M059J (cell line): ENCODE measurements at regions not wholly inside any gene's neighbourhood (a gene's known extent, or its start where the extent isn't known, plus 50 kb on each side); places are given as distances from the start of the nearest gene placed in this dataset.
"Not testable (repeated sequence)": the region's sequence is repeated elsewhere in the genome, so short reads cannot be mapped to it uniquely, and the experiment has no call there.

Experiments used
- DNase-seq: peaks from one replicate; pipeline ENCODE4 v3.0.0-alpha.2; 2012; ENCODE audit warnings: low read depth

GRCh38 chr2:20949256-20949655 is 94.6 kb downstream of the APOB start:
- DNase-seq = no peak

GRCh38 chr2:20946468-20946867 is 97.4 kb downstream of the APOB start:
- no peak for DNase-seq

- not testable (repeated sequence) for DNase-seq
Measured at GRCh38 chr2:20943721-20944120, 100.2 kb downstream of the APOB start.

DNA sequence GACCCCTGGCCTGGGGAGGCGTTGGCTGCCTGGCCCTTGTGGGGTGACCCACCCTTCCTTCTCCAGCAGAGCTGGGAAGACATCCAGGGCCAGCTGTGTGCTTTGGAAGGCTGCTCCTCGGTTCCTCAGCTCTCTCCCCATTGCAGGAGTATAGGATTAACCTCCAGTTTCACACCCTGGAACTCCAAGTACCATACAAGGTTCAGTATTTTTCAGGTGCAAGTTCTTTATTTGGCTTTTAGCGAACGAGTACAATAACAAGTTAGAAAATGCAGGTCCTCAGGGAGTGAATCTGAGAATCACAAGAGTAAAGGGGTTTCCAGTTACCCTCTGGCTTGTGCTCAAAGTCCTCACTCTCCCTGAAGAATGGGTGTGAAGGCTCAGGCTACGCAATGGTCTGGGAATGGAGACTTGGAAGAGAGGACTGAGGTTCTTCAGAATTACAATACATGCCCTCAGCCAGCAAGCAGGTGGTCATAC is 101.2 kb downstream of the APOB start:
- no peak for DNase-seq

GRCh38 chr2:20940856-20941255 is 103.0 kb downstream of the APOB start:
- DNase-seq = no peak

DNA sequence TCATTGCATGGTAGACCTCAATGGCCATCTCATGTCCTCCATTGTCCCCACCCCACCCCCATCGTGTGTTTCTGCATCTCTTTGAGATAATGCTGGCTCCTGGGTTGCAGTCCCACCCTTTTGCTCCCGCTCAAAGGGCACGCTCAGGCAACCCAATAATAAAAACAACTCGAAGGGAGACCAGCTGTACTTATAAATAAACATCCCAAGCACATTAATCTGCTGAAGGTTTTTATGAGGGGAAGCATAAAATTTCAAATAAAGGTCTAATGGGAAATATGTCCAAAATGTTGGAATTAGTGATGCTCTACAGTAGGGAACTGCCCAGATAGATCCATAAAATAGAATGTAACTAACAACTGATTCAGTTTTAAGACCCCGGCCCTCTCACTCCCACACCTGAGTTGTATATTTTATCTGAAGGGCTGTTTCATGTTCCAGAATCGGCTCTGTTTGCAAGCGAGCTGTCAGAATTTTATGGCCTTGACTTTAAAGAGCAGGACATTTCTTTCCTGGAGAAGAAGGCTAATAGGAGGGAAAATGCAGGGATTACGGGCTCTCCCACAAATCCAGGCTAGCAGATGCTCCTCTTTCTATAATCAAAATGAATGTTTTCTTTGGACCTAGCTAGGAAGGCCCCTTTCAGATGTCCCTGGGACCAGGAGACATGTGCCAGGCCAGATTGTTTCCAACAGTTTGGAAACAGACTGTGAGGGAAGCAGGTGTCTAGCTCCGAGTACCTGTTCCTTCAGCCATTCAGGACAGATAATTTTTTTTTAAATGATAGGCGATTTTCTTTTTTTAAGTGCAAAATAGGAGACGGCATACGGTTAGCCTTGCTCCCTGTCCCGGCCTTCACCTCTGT is 103.7 kb downstream of the APOB start:
- DNase-seq = no peak

- DNase-seq = no peak
Measured at GRCh38 chr2:20937353-20937752, 106.5 kb downstream of the APOB start.

DNA sequence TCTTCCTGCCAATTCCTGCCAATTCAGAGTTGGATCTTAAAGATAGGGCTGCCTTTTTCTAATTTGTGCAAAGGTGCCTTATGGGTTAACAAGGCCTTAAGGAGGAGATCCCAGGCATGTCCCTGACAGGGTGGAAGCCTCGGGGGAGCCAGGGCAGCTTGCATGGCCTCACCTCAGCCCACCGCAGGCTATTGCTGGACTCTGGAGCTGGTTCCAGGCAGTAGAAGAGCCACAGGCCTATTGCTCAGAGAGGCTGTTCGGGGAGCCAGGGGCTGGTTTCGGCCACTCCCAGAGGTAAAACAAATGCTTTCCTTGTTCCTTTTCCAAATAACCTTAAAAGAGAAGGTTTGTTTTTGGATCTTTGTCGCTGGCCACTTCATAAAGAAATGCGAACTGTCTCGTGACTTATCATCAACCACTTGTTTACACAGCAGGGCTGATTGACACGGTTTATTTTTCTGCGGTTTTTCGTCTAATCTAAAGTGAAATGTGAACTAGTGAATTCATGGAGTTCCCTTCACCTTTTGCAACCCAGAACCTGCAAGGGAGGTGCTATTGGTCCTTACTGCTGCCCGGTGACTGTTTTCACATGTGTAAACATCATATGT is 108.6 kb downstream of the APOB start:
- peak; percentile 9 for DNase-seq

DNA sequence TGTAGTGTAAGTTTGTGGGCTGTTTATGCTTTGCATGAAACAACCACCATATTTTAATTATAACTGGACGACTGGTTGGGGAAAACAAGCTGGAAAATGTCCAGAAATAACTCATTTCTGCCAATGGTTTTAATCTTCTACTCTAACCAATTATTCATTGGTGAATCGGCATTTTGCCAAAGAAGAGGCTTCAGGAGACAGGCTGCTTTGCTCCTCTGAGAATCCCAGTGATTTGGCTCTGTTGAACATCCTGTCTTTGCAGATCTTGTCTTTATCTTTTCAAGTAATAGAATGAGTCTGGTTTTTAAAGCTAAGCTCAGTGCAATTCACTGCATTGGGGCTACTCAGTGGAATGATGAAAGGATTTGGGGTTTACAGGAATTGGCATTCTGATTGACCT is 109.6 kb downstream of the APOB start:
- DNase-seq = no peak

DNA sequence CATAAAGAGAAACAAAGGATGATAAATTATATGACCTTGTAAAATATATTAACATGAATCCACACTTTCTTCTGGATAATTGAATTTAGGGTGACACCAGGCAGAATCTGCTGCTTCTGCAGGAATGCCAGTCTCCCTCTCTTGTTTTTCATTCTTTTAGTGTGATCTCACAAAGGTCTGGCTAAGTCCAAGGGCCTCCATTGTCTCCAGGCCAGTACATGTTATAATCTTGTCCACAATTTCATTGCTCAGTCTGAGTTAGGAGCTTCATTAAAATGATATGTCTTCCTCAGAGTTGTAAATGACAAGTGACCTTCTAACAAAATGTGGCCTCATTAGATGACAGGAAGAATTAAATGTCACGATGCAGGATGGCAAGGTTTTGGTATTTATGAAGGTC is 110.2 kb downstream of the APOB start:
- DNase-seq = no peak

GRCh38 chr2:20931346-20931745 is 108.4 kb upstream of the LDAH start:
- no peak for DNase-seq

- peak; percentile 65 for DNase-seq
Measured at GRCh38 chr2:20930928-20931327, 108.0 kb upstream of the LDAH start.

- no peak for DNase-seq
Measured at GRCh38 chr2:20929721-20930120, 106.8 kb upstream of the LDAH start.

DNA sequence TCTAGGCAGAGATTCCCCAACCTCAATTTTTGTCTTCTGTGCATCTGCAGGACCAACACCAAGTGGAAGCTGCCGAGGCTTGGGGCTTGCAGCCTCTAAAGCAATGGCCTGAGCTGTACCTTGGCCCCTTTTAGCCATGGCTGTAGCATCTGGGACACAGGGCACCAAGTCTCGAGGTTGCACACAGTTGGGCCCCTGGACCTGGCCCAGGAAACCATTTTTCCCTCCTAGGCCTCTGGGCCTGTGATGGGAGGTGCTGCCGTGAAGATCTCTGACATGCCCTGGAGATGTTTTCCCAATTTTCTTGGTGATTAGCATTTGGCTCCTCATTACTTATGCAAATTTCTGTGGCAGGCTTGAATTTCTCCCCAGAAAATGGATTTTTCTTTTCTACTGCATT is 105.7 kb upstream of the LDAH start:
- DNase-seq = no peak

GRCh38 chr2:20925265-20925889 is 102.5 kb upstream of the LDAH start:
- no peak for DNase-seq

GRCh38 chr2:20919297-20919800 is 96.4 kb upstream of the LDAH start:
- no peak for DNase-seq

- no peak for DNase-seq
Measured at GRCh38 chr2:20917719-20918572, 95.0 kb upstream of the LDAH start.

DNA sequence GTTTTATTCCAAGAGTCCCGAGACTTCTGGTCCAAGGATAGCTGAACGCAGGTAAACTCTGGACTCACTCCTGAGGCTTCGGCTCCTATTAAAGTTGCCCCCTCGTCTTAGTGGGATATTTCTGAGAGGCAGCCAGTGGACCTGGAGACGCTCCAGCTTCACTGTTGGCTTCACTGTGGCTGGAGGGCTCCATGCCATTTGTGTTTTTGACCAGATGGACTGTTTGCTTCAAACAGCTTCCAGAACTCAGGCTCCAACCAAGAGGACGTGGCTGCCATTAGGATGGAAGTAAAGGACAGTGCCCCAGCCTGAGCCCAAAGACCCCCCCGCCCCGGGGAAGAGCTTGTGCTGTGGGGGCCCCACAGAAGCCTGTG is 94.4 kb upstream of the LDAH start:
- no peak for DNase-seq

DNA sequence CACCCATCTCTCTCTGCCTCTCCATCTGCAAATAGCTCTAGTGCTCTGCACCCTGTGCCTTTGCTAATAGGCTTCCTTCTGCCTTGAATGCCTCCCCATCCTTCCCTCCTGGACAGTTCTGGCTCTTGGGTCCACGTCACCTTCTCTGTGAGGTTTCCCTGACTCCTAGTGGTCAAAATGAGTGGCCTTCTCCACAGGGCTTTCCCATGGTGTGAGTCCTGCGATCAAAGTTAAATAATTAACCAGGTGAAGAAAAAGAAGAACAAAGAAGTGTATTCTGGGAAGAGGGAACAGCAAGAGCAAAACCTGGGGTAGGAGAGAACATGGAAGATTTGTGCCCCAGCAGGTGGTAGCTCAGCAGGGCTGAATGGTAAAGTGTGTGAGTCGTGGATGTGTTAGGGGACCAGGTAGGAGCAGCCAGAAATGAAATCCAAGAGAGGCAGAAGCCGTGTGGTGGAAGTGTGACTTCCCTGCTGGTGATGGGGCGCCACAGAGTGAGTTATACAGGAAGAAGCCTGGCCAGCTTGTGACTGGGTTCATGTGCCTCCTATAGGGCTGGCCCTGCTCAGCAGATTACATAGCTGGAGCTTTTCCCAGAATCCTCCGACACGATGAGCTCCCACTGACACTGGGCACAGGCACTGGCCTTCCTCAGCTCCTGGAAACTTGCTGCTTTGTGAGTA is 93.8 kb upstream of the LDAH start:
- DNase-seq = no peak

DNA sequence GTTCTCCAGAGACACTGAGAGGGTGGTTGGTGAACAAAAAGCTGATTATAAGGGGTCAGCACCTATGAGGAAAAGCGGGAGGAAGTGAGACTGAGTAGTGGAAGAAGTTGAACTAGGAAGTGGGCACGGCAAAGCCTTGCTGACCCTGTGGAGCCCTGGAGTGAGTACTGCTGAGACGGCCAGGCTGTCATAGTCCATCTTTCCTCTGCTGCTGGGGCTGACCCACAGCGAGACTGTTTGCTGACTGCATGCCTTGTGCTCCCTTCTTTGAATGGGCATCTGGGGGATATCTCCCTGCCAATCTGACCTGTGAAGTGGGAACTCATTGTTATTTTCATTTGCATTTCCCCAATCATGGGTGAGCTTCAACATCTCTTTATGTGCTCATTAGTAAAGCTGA is 92.4 kb upstream of the LDAH start:
- DNase-seq = no peak

GRCh38 chr2:20914771-20915170 is 91.9 kb upstream of the LDAH start:
- DNase-seq = no peak
